Transverse colon (tissue), 4 donors: ENCODE measurements at regions not wholly inside any gene's neighbourhood (a gene's known extent, or its start where the extent isn't known, plus 50 kb on each side); places are given as distances from the start of the nearest gene placed in this dataset.

Experiments used
- DNase-seq: peaks from one replicate; pipeline ENCODE4 v3.0.0-alpha.2; 2019
- H3K27ac ChIP-seq, 4 donors: fragments of 200-600 bp; sonication (generic); 2 replicates each; pipeline ENCODE4 v1.5.1; 2016 to 2018; ENCODE audit warnings: inconsistent platforms in 4 of 4
- H3K27me3 ChIP-seq: fragments of 200-600 bp; sonication (generic); 2 replicates; pipeline ENCODE4 v1.5.1; 2017; ENCODE audit warnings: inconsistent platforms
- H3K36me3 ChIP-seq, 4 donors: fragments of 200-600 bp; sonication (generic); 2 replicates each; pipeline ENCODE4 v1.5.1; 2017 to 2019; ENCODE audit warnings: inconsistent platforms in 4 of 4
- H3K4me1 ChIP-seq, 4 donors: fragments of 200-600 bp; sonication (generic); 2 replicates each; pipeline ENCODE4 v1.5.1; 2017 to 2020; ENCODE audit warnings: inconsistent platforms in 4 of 4
- H3K4me3 ChIP-seq, 4 donors: fragments of 200-600 bp; sonication (generic); 1 replicate in 1 of 4; 2 replicates in 3 of 4; pipeline versions ENCODE4 v1.5.1 to v1.6.1; 2017 to 2019; ENCODE audit warnings: inconsistent platforms in 4 of 4
- H3K9me3 ChIP-seq, 2 donors: fragments of 200-600 bp; sonication (generic); 2 replicates each; pipeline ENCODE4 v1.5.1; 2017 to 2019; ENCODE audit warnings: inconsistent platforms in 2 of 2
- EP300 ChIP-seq: sonication (generic); formaldehyde crosslinking; IDR thresholded peaks from one replicate; pipeline ENCODE4 v1.6.1; 2017; ENCODE audit warnings: antibody characterized with exemption, low read depth
- POLR2A ChIP-seq: fragments of 450-650 bp; IDR thresholded peaks from one replicate; pipeline ENCODE4 v1.6.1; 2016; ENCODE audit warnings: antibody characterized with exemption, mild to moderate bottlenecking, moderate library complexity
- POLR2AphosphoS5 ChIP-seq, 3 donors: sonication (generic); formaldehyde crosslinking; IDR thresholded peaks; one replicate each; pipeline ENCODE4 v1.6.1; 2016; ENCODE audit warnings: antibody characterized with exemption in 3 of 3
- WGBS, 2 donors: methylation state at CpG; one replicate each; pipeline ENCODE4 v1.1.5; 2018; ENCODE audit warnings: low coverage in 1 of 2; 5-methylcytosine and 5-hydroxymethylcytosine counted together
- in situ Hi-C, 4 donors: fragments of 200-750 bp; cut with MboI; loops; one replicate each; pipeline versions ENCODE4 v1.15.0 to v1.15.1; 2017; ENCODE audit warnings: low sequenced_read_pairs in 3 of 4, low pct_ligation_motif_present in 1 of 4, low pct_unique_long_range_greater_than_20kb in 1 of 4
- intact Hi-C: fragments of 100-400 bp; cut with DNase I; formaldehyde crosslinking; loops from one replicate; pipeline ENCODE4 v1.15.1; 2023; ENCODE audit warnings: low total_unique reads
- TF ChIP-seq, protein P1 (sequence below), 5 experiments: fragments of 200-600 bp in 3 of 5; fragments of 450-650 bp in 2 of 5; sonication (generic) in 3 of 5; IDR thresholded peaks; 1 replicate in 2 of 5; 2 replicates in 3 of 5; pipeline ENCODE4 v1.5.1; 2016 to 2017; ENCODE audit warnings: antibody characterized with exemption in 5 of 5, inconsistent platforms in 3 of 5, mild to moderate bottlenecking in 2 of 5, moderate library complexity in 1 of 5

DNA sequence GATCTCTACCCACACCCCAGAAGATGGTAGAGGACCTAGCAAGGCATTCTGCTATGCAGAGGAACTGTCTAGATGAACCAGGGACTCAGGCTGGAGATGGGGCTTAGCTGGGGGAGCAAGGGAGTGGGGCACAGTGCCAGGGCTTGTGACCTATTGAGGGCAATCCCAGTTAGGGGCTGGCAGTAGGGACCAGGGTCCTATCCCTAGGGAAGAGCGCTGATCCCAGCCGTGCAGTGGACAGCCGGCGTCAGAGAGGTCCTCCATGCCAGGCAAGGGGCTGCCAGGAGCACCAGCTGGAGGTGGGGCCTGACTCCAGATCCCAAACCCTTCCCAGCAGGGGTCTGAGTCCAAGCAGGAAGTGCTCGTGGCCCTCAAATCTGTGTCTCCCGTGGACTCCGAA lies 52.7 kb upstream of the NEURL1B start:
- intact Hi-C loops = no loop called here
- in situ Hi-C loops = no loop called here
- Histone ChIP-seq H3K27ac (no peak overlapping the region), H3K27me3 (no peaks in the 10 kb centered on the region), H3K9me3 (no peaks in the 10 kb centered on the region), H3K4me1 (peaks cover 0 to 15% (median 5%) of the 10 kb centered on the region in 4 donors), H3K36me3 (no peaks in the 10 kb centered on the region), H3K4me3 (no peak overlapping the region)
- WGBS, 2 donors = 88% methylated on average over 7 of the region's 7 CpGs; no CpG with 5 or more reads in 1 of the 2 donors
- TF ChIP-seq, protein P1, sequence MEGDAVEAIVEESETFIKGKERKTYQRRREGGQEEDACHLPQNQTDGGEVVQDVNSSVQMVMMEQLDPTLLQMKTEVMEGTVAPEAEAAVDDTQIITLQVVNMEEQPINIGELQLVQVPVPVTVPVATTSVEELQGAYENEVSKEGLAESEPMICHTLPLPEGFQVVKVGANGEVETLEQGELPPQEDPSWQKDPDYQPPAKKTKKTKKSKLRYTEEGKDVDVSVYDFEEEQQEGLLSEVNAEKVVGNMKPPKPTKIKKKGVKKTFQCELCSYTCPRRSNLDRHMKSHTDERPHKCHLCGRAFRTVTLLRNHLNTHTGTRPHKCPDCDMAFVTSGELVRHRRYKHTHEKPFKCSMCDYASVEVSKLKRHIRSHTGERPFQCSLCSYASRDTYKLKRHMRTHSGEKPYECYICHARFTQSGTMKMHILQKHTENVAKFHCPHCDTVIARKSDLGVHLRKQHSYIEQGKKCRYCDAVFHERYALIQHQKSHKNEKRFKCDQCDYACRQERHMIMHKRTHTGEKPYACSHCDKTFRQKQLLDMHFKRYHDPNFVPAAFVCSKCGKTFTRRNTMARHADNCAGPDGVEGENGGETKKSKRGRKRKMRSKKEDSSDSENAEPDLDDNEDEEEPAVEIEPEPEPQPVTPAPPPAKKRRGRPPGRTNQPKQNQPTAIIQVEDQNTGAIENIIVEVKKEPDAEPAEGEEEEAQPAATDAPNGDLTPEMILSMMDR (IDR thresholded peaks at IDR 0.05) = no peak
- TF ChIP-seq POLR2AphosphoS5 (IDR thresholded peaks at IDR 0.05) (no peak), POLR2A (no peak), EP300 (no peak)
- DNase-seq = no peak

DNA sequence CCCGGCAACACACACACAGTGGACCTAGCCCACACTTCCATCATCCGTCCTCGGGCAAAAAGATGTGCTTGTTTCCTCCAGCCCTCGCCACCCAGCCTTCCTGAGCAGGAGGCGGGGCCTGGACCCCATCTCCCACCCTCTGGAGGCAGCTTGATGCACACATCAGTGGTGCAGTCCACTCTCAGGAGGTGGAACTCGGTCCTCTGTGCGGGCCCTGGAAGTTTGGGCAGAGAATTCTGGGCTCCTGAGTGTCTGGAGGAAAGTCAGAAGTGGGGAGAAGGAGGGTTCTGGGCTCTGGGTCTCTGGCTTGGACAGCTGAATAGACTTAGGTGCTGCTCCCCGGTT lies 54.0 kb upstream of the NEURL1B start:
- DNase-seq = no peak
- 78% methylated on average over 8 of the region's 8 CpGs; no CpG with 5 or more reads in 1 of the 2 donors for WGBS, 2 donors
- H3K4me1 ChIP-seq = peaks cover 0 to 17% (median 5%) of the 10 kb centered on the region in 4 donors
- intact Hi-C loops = no loop called here
- in situ Hi-C loops = no loop called here
- no peaks in the 10 kb centered on the region for H3K36me3 ChIP-seq
- H3K27me3 ChIP-seq = no peaks in the 10 kb centered on the region
- TF ChIP-seq EP300 = no peak
- TF ChIP-seq, protein P1 (IDR thresholded peaks at IDR 0.05) = no peak
- no peak for TF ChIP-seq POLR2A
- TF ChIP-seq POLR2AphosphoS5 (IDR thresholded peaks at IDR 0.05) = no peak
- no peak overlapping the region for H3K4me3 ChIP-seq
- H3K27ac ChIP-seq = no peak overlapping the region
- no peaks in the 10 kb centered on the region for H3K9me3 ChIP-seq

DNA sequence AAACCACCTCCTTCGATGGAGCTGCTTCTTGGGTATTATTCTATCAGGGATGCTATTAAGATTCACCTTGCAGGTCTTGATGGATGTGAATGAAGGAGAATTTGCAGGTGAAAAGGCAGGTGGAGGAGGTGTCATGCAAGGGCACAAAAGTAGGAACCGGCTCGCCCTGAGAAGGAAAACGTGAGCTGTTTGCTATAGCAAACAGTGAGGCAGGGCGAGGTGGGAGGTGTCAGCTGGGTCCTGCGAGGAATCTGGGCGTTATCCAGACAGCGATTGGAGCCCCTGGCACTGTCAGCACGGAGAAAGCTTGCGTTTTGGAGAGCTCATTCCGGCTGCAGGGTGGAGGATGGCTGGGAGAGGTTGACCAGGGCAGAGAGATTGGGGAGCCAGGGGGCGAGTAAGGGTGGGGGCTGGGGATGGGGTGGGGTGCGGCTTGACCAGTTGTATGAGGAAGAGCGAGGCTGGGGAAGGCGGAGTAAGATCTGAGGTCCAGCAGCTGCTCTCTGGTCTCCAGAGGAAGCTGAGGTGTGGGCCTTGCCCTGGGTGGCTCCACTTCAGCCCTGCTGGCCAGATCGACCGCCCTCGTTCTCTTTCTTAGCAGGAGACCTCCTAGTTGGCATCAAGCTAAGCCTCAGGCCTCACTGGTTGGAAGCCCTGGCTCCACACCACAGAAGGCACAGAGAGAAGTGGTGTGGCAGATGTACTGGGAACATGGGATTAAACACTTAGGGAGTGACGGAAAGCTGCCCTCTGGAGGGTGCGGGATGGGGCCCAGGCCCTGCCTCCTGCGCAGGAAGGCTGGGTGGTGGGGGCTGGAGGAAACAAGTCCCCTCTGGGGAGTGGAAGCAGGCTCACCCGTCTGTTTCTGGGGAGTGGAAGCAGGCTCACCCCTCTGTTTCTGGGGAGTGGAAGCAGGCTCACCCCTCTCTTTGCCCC lies 54.7 kb upstream of the NEURL1B start:
- Histone ChIP-seq H3K4me3 (no peak overlapping the region), H3K27me3 (no peaks in the 10 kb centered on the region), H3K36me3 (no peaks in the 10 kb centered on the region), H3K4me1 (peaks cover 0 to 17% (median 5%) of the 10 kb centered on the region in 4 donors), H3K9me3 (no peaks in the 10 kb centered on the region), H3K27ac (peak overlapping the region in 2 of 4 donors; percentile 14 to 23)
- peak; percentile 36 for DNase-seq
- intact Hi-C loops (no loop called here), in situ Hi-C loops (no loop called here)
- TF ChIP-seq, protein P1 (IDR thresholded peaks at IDR 0.05) = no peak
- TF ChIP-seq EP300 (no peak), POLR2AphosphoS5 (IDR thresholded peaks at IDR 0.05) (no peak), POLR2A (no peak)
- 27 to 51% methylated on average over 5 to 22 of the region's 22 CpGs for WGBS, 2 donors

DNA sequence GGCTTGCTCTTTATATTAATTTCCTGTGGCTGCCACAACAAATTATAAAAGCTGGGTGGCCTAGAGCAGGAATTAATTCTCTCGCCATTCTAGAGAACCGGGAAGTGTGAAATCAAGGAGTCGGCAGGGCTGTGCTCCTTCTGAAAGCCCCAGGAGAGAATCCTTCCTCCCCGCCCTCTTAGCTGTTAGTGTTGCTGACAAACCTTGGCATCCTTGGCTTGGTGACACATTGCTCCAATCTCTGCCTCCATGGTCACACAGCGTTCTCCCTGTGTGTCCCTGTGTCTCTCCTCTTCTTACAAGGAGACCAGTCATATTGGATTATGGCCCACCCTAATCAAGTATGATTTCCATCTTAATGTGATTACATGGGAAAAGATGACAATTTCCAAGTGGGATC lies 55.9 kb upstream of the NEURL1B start:
- intact Hi-C loops = no loop called here
- whole genome bisulfite sequencing, 2 donors = 82% methylated on average over 5 of the region's 5 CpGs; no CpG with 5 or more reads in 1 of the 2 donors
- peak overlapping the region; percentile 1 to 35 (median 16) for H3K27ac ChIP-seq

More for the DNA sequence above, 55.9 kb upstream of the NEURL1B start:
- peaks cover 0 to 17% (median 5%) of the 10 kb centered on the region in 4 donors for H3K4me1 ChIP-seq
- DNase-seq = no peak
- no peaks in the 10 kb centered on the region for H3K27me3 ChIP-seq
- TF ChIP-seq POLR2A (no peak), EP300 (no peak), POLR2AphosphoS5 (IDR thresholded peaks at IDR 0.05) (no peak)
- TF ChIP-seq, protein P1 (IDR thresholded peaks at IDR 0.05) = no peak
- no peaks in the 10 kb centered on the region for H3K36me3 ChIP-seq
- in situ Hi-C loops = no loop called here
- H3K4me3 ChIP-seq = no peak overlapping the region
- H3K9me3 ChIP-seq = no peaks in the 10 kb centered on the region
